ENCODE measurements at regions not wholly inside any gene's neighbourhood (a gene's known extent, or its start where the extent isn't known, plus 50 kb on each side); places are given as distances from the start of the nearest gene placed in this dataset.

- TF ChIP-seq CTCF (IDR thresholded peaks at IDR 0.05) (no peak), POLR2A (IDR thresholded peaks at IDR 0.05) (no peak)
These were observed 144.7 kb downstream of the MYCN start for GRCh38 chr2:16085073-16085472.
